Nephron (organoid): ENCODE measurements at regions not wholly inside any gene's neighbourhood (a gene's known extent, or its start where the extent isn't known, plus 50 kb on each side); places are given as distances from the start of the nearest gene placed in this dataset.
A peak's percentile ranks its signal among the peaks of the same experiment; 100 is the strongest.

Source experiments
- H3K27ac Mint-ChIP-seq, 3 experiments: 2 replicates each; pipeline ENCODE4 v1.8.0; 2020; ENCODE audit warnings: mixed read lengths in 3 of 3, mild to moderate bottlenecking in 2 of 3, moderate library complexity in 1 of 3
- H3K27me3 Mint-ChIP-seq: 2 replicates; pipeline ENCODE4 v1.8.0; 2021; ENCODE audit warnings: low read depth, mild to moderate bottlenecking, moderate library complexity, mixed read lengths
- H3K36me3 Mint-ChIP-seq: 2 replicates; pipeline ENCODE4 v1.8.0; 2020; ENCODE audit warnings: low read depth, mixed read lengths
- H3K4me1 Mint-ChIP-seq: 2 replicates; pipeline ENCODE4 v1.8.0; 2020; ENCODE audit warnings: mixed read lengths
- H3K4me3 Mint-ChIP-seq, 3 experiments: 2 replicates each; pipeline ENCODE4 v1.8.0; 2020; ENCODE audit warnings: mild to moderate bottlenecking in 3 of 3, mixed read lengths in 3 of 3, moderate library complexity in 2 of 3
- H3K9me3 Mint-ChIP-seq: 2 replicates; pipeline ENCODE4 v1.8.0; 2020; ENCODE audit warnings: mixed read lengths
- CTCF ChIP-seq, 3 experiments: fragments of 200-600 bp; sonication (generic); IDR thresholded peaks; one replicate each; pipeline ENCODE4 v1.5.0; 2021; ENCODE audit warnings: antibody characterized with exemption in 3 of 3; ENCODE audit not compliant: unreplicated experiment in 3 of 3

- peaks cover 21% of the 10 kb centered on the region for H3K4me1 Mint-ChIP-seq
- TF ChIP-seq CTCF (IDR thresholded peaks at IDR 0.05; ENCODE audit: unreplicated experiment in 3 of 3) = no peak
- H3K36me3 Mint-ChIP-seq = no peaks in the 10 kb centered on the region
- H3K27me3 Mint-ChIP-seq = peaks cover 28% of the 10 kb centered on the region
- no peaks in the 10 kb centered on the region for H3K9me3 Mint-ChIP-seq
- H3K27ac Mint-ChIP-seq = peak overlapping the region; percentile 10 to 75 (median 48)
- H3K4me3 Mint-ChIP-seq = no peak overlapping the region
These were observed 319.1 kb upstream of the TLE3 start for GRCh38 chr15:70416829-70417228.

GRCh38 chr15:70415398-70415797 lies 317.7 kb upstream of the TLE3 start:
- Mint-ChIP-seq H3K9me3 (no peaks in the 10 kb centered on the region), H3K4me3 (no peak overlapping the region), H3K4me1 (peaks cover 32% of the 10 kb centered on the region), H3K36me3 (no peaks in the 10 kb centered on the region), H3K27ac (peak overlapping the region in 1 of 3 experiments; percentile 60), H3K27me3 (peaks cover 27% of the 10 kb centered on the region)
- no peak for TF ChIP-seq CTCF (IDR thresholded peaks at IDR 0.05; ENCODE audit: unreplicated experiment in 3 of 3)

GRCh38 chr15:70414626-70415025 lies 316.9 kb upstream of the TLE3 start:
- no peaks in the 10 kb centered on the region for H3K36me3 Mint-ChIP-seq
- H3K9me3 Mint-ChIP-seq = no peaks in the 10 kb centered on the region
- peaks cover 34% of the 10 kb centered on the region for H3K27me3 Mint-ChIP-seq
- TF ChIP-seq CTCF (IDR thresholded peaks at IDR 0.05; ENCODE audit: unreplicated experiment in 3 of 3) = no peak
- H3K4me1 Mint-ChIP-seq = peaks cover 33% of the 10 kb centered on the region
- no peak overlapping the region for H3K4me3 Mint-ChIP-seq
- H3K27ac Mint-ChIP-seq = no peak overlapping the region

- Mint-ChIP-seq H3K27me3 (peaks cover 27% of the 10 kb centered on the region), H3K27ac (peak overlapping the region in 1 of 3 experiments; percentile 82), H3K4me3 (no peak overlapping the region), H3K36me3 (peaks cover 8% of the 10 kb centered on the region), H3K9me3 (peaks cover 11% of the 10 kb centered on the region), H3K4me1 (peaks cover 33% of the 10 kb centered on the region)
- no peak for TF ChIP-seq CTCF (IDR thresholded peaks at IDR 0.05; ENCODE audit: unreplicated experiment in 3 of 3)
These were observed 315.1 kb upstream of the TLE3 start for GRCh38 chr15:70412794-70413193.

- H3K4me1 Mint-ChIP-seq = peaks cover 38% of the 10 kb centered on the region
- peak overlapping the region; percentile 49 to 82 (median 67) for H3K27ac Mint-ChIP-seq
- H3K36me3 Mint-ChIP-seq = peaks cover 10% of the 10 kb centered on the region
- H3K4me3 Mint-ChIP-seq = no peak overlapping the region
- H3K9me3 Mint-ChIP-seq = peaks cover 19% of the 10 kb centered on the region
- no peak for TF ChIP-seq CTCF (IDR thresholded peaks at IDR 0.05; ENCODE audit: unreplicated experiment in 3 of 3)
- peaks cover 23% of the 10 kb centered on the region for H3K27me3 Mint-ChIP-seq
These were observed 313.6 kb upstream of the TLE3 start for GRCh38 chr15:70411143-70411863.
